ENCODE measurements at regions not wholly inside any gene's neighbourhood (a gene's known extent, or its start where the extent isn't known, plus 50 kb on each side); places are given as distances from the start of the nearest gene placed in this dataset.

GRCh38 chr7:86999750-87000149, 59.7 kb downstream of the ELAPOR2 start:
- H3K27me3 Mint-ChIP-seq (ENCODE audit: low read depth), result no peaks in the 10 kb centered on the region
- no peaks in the 10 kb centered on the region for H3K36me3 Mint-ChIP-seq
- TF ChIP-seq, protein P1, sequence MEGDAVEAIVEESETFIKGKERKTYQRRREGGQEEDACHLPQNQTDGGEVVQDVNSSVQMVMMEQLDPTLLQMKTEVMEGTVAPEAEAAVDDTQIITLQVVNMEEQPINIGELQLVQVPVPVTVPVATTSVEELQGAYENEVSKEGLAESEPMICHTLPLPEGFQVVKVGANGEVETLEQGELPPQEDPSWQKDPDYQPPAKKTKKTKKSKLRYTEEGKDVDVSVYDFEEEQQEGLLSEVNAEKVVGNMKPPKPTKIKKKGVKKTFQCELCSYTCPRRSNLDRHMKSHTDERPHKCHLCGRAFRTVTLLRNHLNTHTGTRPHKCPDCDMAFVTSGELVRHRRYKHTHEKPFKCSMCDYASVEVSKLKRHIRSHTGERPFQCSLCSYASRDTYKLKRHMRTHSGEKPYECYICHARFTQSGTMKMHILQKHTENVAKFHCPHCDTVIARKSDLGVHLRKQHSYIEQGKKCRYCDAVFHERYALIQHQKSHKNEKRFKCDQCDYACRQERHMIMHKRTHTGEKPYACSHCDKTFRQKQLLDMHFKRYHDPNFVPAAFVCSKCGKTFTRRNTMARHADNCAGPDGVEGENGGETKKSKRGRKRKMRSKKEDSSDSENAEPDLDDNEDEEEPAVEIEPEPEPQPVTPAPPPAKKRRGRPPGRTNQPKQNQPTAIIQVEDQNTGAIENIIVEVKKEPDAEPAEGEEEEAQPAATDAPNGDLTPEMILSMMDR (IDR thresholded peaks at IDR 0.05; ENCODE audit: unreplicated experiment), result no peak
- H3K4me1 Mint-ChIP-seq, result peaks cover 25% of the 10 kb centered on the region
- no peak for DNase-seq (ENCODE audit: low spot score in 2 of 2, unreplicated experiment in 2 of 2)
- H3K9me3 Mint-ChIP-seq, result no peaks in the 10 kb centered on the region
- H3K4me3 Mint-ChIP-seq, result no peak overlapping the region
- H3K27ac Mint-ChIP-seq, result no peak overlapping the region

- no peak for DNase-seq (ENCODE audit: low spot score in 2 of 2, unreplicated experiment in 2 of 2)
These were observed 63.6 kb downstream of the ELAPOR2 start for GRCh38 chr7:86995814-86996213.

GRCh38 chr7:86995052-86995725, 64.3 kb downstream of the ELAPOR2 start:
- Mint-ChIP-seq H3K36me3 (no peaks in the 10 kb centered on the region), H3K9me3 (no peaks in the 10 kb centered on the region), H3K4me1 (peaks cover 19% of the 10 kb centered on the region), H3K27ac (no peak overlapping the region), H3K27me3 (ENCODE audit: low read depth) (no peaks in the 10 kb centered on the region), H3K4me3 (no peak overlapping the region)
- DNase-seq (ENCODE audit: low spot score in 2 of 2, unreplicated experiment in 2 of 2), result no peak
- TF ChIP-seq, protein P1 (IDR thresholded peaks at IDR 0.05; ENCODE audit: unreplicated experiment), result no peak

More at GRCh38 chr7:86995814-86996213, 63.6 kb downstream of the ELAPOR2 start:
- Mint-ChIP-seq H3K36me3 (no peaks in the 10 kb centered on the region), H3K27me3 (ENCODE audit: low read depth) (no peaks in the 10 kb centered on the region), H3K4me1 (peaks cover 19% of the 10 kb centered on the region), H3K27ac (no peak overlapping the region), H3K4me3 (no peak overlapping the region), H3K9me3 (no peaks in the 10 kb centered on the region)
- TF ChIP-seq, protein P1 (IDR thresholded peaks at IDR 0.05; ENCODE audit: unreplicated experiment), result no peak

DNA sequence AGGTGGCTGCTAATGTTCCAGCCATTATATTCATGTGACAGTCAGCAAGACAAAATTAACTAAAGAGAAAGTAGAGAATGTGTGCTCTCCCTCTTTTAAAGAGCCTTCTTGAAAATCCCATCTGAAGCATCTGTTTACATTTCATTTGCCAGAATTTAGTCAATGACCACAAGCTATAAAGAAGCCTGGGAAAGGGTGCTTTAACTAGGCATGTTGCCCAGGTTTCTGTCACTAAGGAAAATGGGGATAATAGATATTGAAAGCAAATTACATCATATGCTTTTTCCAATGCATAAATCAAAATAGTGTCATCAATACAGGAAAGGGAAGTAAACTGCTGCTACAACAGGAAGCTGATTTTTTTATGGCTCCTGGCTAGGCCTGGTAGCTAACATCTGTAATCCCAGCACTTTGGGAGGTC, 67.7 kb downstream of the ELAPOR2 start:
- Mint-ChIP-seq H3K36me3 (peaks cover 7% of the 10 kb centered on the region), H3K27me3 (ENCODE audit: low read depth) (no peaks in the 10 kb centered on the region), H3K9me3 (peaks cover 7% of the 10 kb centered on the region), H3K27ac (no peak overlapping the region), H3K4me3 (no peak overlapping the region), H3K4me1 (peaks cover 19% of the 10 kb centered on the region)
- no peak for DNase-seq (ENCODE audit: low spot score in 2 of 2, unreplicated experiment in 2 of 2)
- TF ChIP-seq, protein P1 (IDR thresholded peaks at IDR 0.05; ENCODE audit: unreplicated experiment), result no peak

DNA sequence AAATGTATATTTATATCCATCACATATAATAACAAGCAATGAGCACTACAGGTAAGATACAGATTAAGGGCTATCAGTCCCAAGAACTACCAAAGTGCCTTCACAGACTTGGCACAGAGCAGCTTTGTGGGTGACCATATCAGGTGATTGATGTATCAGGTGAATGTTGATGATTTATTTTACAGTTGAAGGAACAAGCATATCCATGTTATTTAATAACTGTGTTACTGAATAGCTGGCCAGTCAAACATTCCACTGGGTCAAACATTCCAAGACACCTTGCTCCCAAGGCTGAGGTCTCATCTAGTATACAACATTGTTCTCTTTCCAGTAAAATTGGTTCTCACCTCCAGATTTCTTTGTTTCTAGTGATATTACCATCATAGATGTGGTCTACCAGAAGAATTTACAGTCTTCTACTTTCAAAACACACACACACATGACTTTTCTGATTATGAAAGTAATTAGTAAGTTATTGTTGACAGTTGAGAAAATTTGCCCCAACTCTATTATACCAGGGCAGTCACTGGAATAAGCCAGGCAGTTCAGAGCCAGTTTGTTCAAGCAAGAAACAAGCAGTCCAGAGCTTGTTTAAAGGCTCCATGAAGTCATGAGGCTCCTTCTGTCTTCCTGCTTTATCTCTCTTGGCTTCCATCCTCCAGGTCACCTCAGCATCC, 68.2 kb downstream of the ELAPOR2 start:
- no peaks in the 10 kb centered on the region for H3K27me3 Mint-ChIP-seq (ENCODE audit: low read depth)
- H3K9me3 Mint-ChIP-seq, result peaks cover 10% of the 10 kb centered on the region
- H3K4me3 Mint-ChIP-seq, result no peak overlapping the region
- TF ChIP-seq, protein P1 (IDR thresholded peaks at IDR 0.05; ENCODE audit: unreplicated experiment), result no peak
- no peak overlapping the region for H3K27ac Mint-ChIP-seq
- peaks cover 10% of the 10 kb centered on the region for H3K36me3 Mint-ChIP-seq
- no peak for DNase-seq (ENCODE audit: low spot score in 2 of 2, unreplicated experiment in 2 of 2)
- H3K4me1 Mint-ChIP-seq, result peaks cover 19% of the 10 kb centered on the region

Data from mesothelial cell of epicardium (in vitro differentiated cells).